ENCODE measurements at regions not wholly inside any gene's neighbourhood (a gene's known extent, or its start where the extent isn't known, plus 50 kb on each side); places are given as distances from the start of the nearest gene placed in this dataset.

- DNase-seq: no peak
These were observed 152.6 kb upstream of the RND3 start for GRCh38 chr2:150640039-150640438.

- DNase-seq: no peak
These were observed 151.9 kb upstream of the RND3 start for GRCh38 chr2:150639383-150639782.

GRCh38 chr2:150631236-150631821 lies 143.9 kb upstream of the RND3 start:
- no peak for DNase-seq

- no peak for DNase-seq
These were observed 143.2 kb upstream of the RND3 start for GRCh38 chr2:150630587-150631235.

GRCh38 chr2:150627526-150627925 lies 140.1 kb upstream of the RND3 start:
- DNase-seq: no peak

- no peak for DNase-seq
These were observed 139.5 kb upstream of the RND3 start for GRCh38 chr2:150626934-150627411.

- no peak for DNase-seq
These were observed 138.3 kb upstream of the RND3 start for GRCh38 chr2:150625741-150626140.

GRCh38 chr2:150625303-150625702 lies 137.8 kb upstream of the RND3 start:
- DNase-seq: no peak

- DNase-seq: no peak
These were observed 136.5 kb upstream of the RND3 start for GRCh38 chr2:150624001-150624401.

- no peak for DNase-seq
These were observed 134.2 kb upstream of the RND3 start for GRCh38 chr2:150621526-150622213.

- no peak for DNase-seq
These were observed 133.4 kb upstream of the RND3 start for GRCh38 chr2:150620855-150621254.

- DNase-seq: no peak
These were observed 132.9 kb upstream of the RND3 start for GRCh38 chr2:150620416-150620815.

- DNase-seq: no peak
These were observed 132.3 kb upstream of the RND3 start for GRCh38 chr2:150619607-150620330.

- DNase-seq: no peak
These were observed 130.9 kb upstream of the RND3 start for GRCh38 chr2:150618245-150618895.

GRCh38 chr2:150617351-150617978 lies 130.0 kb upstream of the RND3 start:
- DNase-seq: no peak

- DNase-seq: no peak
These were observed 125.7 kb upstream of the RND3 start for GRCh38 chr2:150612957-150613710.

- peak in 1 of 2 experiments; percentile 51 for DNase-seq
These were observed 123.3 kb upstream of the RND3 start for GRCh38 chr2:150610670-150611279.

- no peak for DNase-seq
These were observed 122.5 kb upstream of the RND3 start for GRCh38 chr2:150609831-150610582.

GRCh38 chr2:150608341-150608740 lies 120.9 kb upstream of the RND3 start:
- DNase-seq: no peak

GRCh38 chr2:150607390-150607811 lies 119.9 kb upstream of the RND3 start:
- DNase-seq: no peak
